RPMI7951 (cell line): ENCODE measurements at regions not wholly inside any gene's neighbourhood (a gene's known extent, or its start where the extent isn't known, plus 50 kb on each side); places are given as distances from the start of the nearest gene placed in this dataset.
"Not testable (repeated sequence)": the region's sequence is repeated elsewhere in the genome, so short reads cannot be mapped to it uniquely, and the experiment has no call there.

ENCODE experiments used
- DNase-seq: peaks from one replicate; pipeline ENCODE4 v3.0.0-alpha.2; 2012; ENCODE audit warnings: low read depth

GRCh38 chrX:27156921-27157320, 306.2 kb downstream of the PPP4R3C start:
- not testable (repeated sequence) for DNase-seq

GRCh38 chrX:27136325-27136724, 326.8 kb downstream of the PPP4R3C start:
- DNase-seq, result no peak

- DNase-seq, result no peak
Observed at GRCh38 chrX:27132862-27133261, 330.3 kb downstream of the PPP4R3C start.

- DNase-seq, result not testable (repeated sequence)
Observed at GRCh38 chrX:27087176-27087575, 376.0 kb downstream of the PPP4R3C start.

GRCh38 chrX:27086237-27086636, 376.9 kb downstream of the PPP4R3C start:
- DNase-seq, result peak; percentile 1

- no peak for DNase-seq
Observed at GRCh38 chrX:27085346-27085745, 377.8 kb downstream of the PPP4R3C start.

GRCh38 chrX:27078371-27078770, 384.8 kb downstream of the PPP4R3C start:
- DNase-seq, result no peak

GRCh38 chrX:27057883-27058282, 405.3 kb downstream of the PPP4R3C start:
- no peak for DNase-seq

GRCh38 chrX:27039332-27039731, 423.8 kb downstream of the PPP4R3C start:
- no peak for DNase-seq

GRCh38 chrX:27008486-27008885, 454.7 kb downstream of the PPP4R3C start:
- DNase-seq, result no peak

- DNase-seq, result no peak
Observed at GRCh38 chrX:26999634-27000033, 463.5 kb downstream of the PPP4R3C start.

- no peak for DNase-seq
Observed at GRCh38 chrX:26958261-26958660, 504.9 kb downstream of the PPP4R3C start.

GRCh38 chrX:26954029-26954428, 509.1 kb downstream of the PPP4R3C start:
- no peak for DNase-seq

GRCh38 chrX:26952213-26952612, 510.9 kb downstream of the PPP4R3C start:
- no peak for DNase-seq

- DNase-seq, result no peak
Observed at GRCh38 chrX:26927419-26927818, 535.7 kb downstream of the PPP4R3C start.

- DNase-seq, result no peak
Observed at GRCh38 chrX:26925088-26925487, 538.1 kb downstream of the PPP4R3C start.

- DNase-seq, result no peak
Observed at GRCh38 chrX:26922278-26922677, 540.9 kb downstream of the PPP4R3C start.

- DNase-seq, result no peak
Observed at GRCh38 chrX:26918631-26919030, 544.5 kb downstream of the PPP4R3C start.

GRCh38 chrX:26916991-26917390, 546.1 kb downstream of the PPP4R3C start:
- no peak for DNase-seq

GRCh38 chrX:26915064-26915463, 548.1 kb downstream of the PPP4R3C start:
- DNase-seq, result no peak

- no peak for DNase-seq
Observed at GRCh38 chrX:26914232-26914631, 548.9 kb downstream of the PPP4R3C start.

- DNase-seq, result not testable (repeated sequence)
Observed at GRCh38 chrX:26911785-26912184, 551.4 kb downstream of the PPP4R3C start.

- DNase-seq, result no peak
Observed at GRCh38 chrX:26909728-26910127, 553.4 kb downstream of the PPP4R3C start.

- no peak for DNase-seq
Observed at GRCh38 chrX:26908218-26908617, 554.9 kb downstream of the PPP4R3C start.

- DNase-seq, result no peak
Observed at GRCh38 chrX:26889574-26889973, 573.6 kb downstream of the PPP4R3C start.
